Inferior parietal cortex (tissue), 1 donor: ENCODE measurements at regions not wholly inside any gene's neighbourhood (a gene's known extent, or its start where the extent isn't known, plus 50 kb on each side); places are given as distances from the start of the nearest gene placed in this dataset.
"Not testable (repeated sequence)": the region's sequence is repeated elsewhere in the genome, so short reads cannot be mapped to it uniquely, and the experiment has no call there.

Source experiments
- DNase-seq: peaks from one replicate; pipeline ENCODE4 v3.0.0-alpha.2; 2016; ENCODE audit errors: extremely low spot score

GRCh38 chr9:2496169-2496568 is 125.4 kb upstream of the VLDLR start:
- DNase-seq, result no peak

- no peak for DNase-seq
Measured at GRCh38 chr9:2496934-2497333, 124.7 kb upstream of the VLDLR start.

GRCh38 chr9:2497666-2498400 is 123.8 kb upstream of the VLDLR start:
- no peak for DNase-seq

GRCh38 chr9:2502210-2502609 is 119.4 kb upstream of the VLDLR start:
- DNase-seq, result no peak

GRCh38 chr9:2502760-2503159 is 118.8 kb upstream of the VLDLR start:
- DNase-seq, result no peak

- no peak for DNase-seq
Measured at GRCh38 chr9:2506321-2506720, 115.3 kb upstream of the VLDLR start.

- no peak for DNase-seq
Measured at GRCh38 chr9:2523591-2523990, 98.0 kb upstream of the VLDLR start.

GRCh38 chr9:2524601-2525000 is 97.0 kb upstream of the VLDLR start:
- DNase-seq, result no peak

- DNase-seq, result no peak
Measured at GRCh38 chr9:2525147-2525546, 96.4 kb upstream of the VLDLR start.

- no peak for DNase-seq
Measured at GRCh38 chr9:2526071-2526828, 95.3 kb upstream of the VLDLR start.

GRCh38 chr9:2531481-2531880 is 90.1 kb upstream of the VLDLR start:
- DNase-seq, result no peak

GRCh38 chr9:2536511-2536910 is 85.1 kb upstream of the VLDLR start:
- no peak for DNase-seq

- no peak for DNase-seq
Measured at GRCh38 chr9:2545881-2546490, 75.6 kb upstream of the VLDLR start.

GRCh38 chr9:2555899-2556600 is 65.5 kb upstream of the VLDLR start:
- not testable (repeated sequence) for DNase-seq

- no peak for DNase-seq
Measured at GRCh38 chr9:2557693-2558092, 63.9 kb upstream of the VLDLR start.

- peak; percentile 48 for DNase-seq
Measured at GRCh38 chr9:2559192-2560152, 62.1 kb upstream of the VLDLR start.

- DNase-seq, result no peak
Measured at GRCh38 chr9:2560180-2560579, 61.4 kb upstream of the VLDLR start.

- DNase-seq, result no peak
Measured at GRCh38 chr9:2565676-2566340, 55.8 kb upstream of the VLDLR start.

- no peak for DNase-seq
Measured at GRCh38 chr9:2567922-2568321, 53.7 kb upstream of the VLDLR start.

GRCh38 chr9:2568689-2569088 is 52.9 kb upstream of the VLDLR start:
- no peak for DNase-seq
